NCI-H2081 treated with DMSO at 0.1 percent for 48 hours (cell line): ENCODE measurements at regions not wholly inside any gene's neighbourhood (a gene's known extent, or its start where the extent isn't known, plus 50 kb on each side); places are given as distances from the start of the nearest gene placed in this dataset.

ENCODE experiments used
- DNase-seq: peaks from one replicate; lab custom pipeline; 2025; lab: John Stamatoyannopoulos, UW

DNA sequence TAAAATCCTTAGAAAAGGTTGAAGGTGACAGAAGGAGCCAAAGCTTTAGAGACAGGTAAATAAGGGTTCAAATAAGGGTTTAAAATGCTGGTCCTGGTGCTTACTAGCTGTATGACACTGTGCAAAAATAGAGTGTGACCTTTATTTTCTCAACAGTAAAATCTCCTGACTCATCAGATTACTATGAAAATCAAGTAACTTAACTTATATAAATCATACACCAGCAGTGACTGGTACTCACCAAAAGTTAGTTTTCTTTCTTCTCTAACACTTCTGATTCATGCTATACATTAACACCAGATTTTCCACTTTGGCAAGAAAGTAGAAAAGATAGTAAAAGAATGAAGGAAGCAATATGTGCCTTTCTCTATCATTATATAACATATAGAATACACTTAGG, 205.9 kb upstream of the GBE1 start:
- DNase-seq: no peak

DNA sequence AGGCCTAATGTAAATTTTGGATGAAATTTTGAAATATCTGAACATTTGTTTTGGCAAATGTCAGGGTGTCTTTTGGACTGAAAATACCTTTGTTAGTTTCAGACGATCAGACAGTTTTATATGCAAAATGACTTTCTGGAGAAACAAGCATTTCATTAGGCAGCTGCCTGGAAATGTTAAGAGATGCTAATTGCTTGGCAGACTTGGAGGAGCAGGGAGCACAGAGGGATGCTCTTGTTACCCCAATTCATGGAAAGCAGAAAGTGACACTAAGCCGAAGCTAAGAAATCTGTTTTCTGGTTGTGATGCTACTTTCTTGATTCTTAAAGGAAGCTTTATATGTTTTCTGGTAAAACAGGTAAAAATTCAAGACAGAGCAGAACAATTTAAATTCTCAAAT, 204.3 kb upstream of the GBE1 start:
- DNase-seq: no peak

DNA sequence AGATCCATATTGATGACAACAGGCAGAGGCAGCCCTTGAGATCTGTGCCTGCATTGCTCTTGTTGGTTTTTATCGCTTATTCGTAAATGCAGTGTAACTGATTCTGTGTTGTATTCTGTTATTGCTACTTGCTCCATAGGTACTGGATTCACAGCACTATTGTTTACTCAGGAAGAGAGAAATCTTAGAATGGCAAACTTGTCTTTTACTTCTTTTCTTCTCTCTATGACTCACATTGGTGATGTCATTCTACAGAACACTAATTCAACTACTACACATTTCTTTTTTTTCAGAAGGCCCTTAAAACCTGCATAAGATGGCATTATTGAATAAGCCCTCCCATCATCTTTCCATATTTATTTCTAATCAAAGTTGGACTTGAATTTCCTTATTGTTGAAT, 201.0 kb upstream of the GBE1 start:
- no peak for DNase-seq

DNA sequence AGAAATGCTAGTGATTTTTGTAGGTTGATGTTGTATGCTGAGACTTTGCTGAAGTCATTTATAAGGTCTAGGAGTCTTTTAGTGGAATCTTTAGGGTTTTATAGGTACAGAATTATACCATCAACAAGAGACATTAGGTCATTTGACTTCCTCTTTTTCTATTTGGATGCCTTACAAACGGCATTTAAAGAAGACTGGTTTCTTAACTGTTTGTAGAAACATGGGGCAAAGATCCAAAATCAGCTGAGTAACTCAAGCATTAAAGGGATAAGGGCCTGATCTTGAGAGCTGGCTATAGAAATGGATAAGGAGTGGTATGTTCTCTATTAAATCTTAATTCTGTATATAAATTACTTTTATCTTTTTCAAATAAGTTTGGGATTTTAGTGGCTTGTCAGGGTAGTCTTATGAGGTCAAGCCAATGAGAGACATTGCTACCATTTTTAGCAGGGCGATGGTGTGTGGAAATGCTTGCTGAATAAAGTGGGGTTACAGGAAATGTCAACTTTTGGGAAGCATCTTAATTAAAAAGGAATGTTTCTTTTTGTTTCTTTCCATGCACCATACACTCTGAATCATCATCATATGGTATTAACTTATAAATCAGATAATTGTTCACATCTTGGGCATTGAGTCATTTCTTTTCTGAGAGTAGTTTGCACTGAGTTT, 197.7 kb upstream of the GBE1 start:
- DNase-seq: no peak

DNA sequence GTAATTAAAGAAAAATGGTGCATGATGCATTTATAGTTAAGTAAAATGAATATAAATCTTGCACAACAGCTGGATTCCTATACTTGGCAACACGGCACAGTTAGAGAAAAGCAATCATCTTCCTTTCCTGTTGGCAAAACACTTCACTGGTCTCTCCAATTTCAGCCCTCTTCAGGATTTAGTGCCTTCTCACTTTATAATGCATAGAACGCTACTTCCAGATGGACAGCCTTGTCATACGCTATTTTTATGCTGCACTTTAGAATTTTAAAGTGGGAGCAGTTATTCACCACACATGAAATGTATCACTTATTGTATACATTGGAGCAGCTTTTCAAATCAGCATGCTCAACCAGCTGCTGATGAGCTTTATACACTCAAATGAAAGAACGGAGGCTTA, 194.4 kb upstream of the GBE1 start:
- DNase-seq: no peak

DNA sequence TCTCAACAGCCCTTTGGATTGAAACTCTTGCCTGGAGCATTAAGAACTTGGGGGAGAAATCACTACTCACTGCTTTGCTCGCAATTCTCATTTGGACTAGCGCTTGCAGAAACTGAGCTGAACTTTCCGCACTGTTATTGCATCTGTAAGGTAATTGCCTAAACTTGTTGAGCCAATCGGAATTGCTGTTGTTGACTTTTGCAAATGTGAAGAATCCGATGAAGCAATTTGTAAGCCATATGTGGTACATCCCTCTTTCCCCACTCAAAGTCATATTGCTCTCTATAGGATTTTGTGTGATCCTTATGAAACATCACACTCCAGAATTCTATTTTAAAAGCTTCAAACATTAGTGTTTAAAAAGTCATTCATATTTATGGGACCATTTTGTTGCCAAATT, 191.7 kb upstream of the GBE1 start:
- DNase-seq: no peak

DNA sequence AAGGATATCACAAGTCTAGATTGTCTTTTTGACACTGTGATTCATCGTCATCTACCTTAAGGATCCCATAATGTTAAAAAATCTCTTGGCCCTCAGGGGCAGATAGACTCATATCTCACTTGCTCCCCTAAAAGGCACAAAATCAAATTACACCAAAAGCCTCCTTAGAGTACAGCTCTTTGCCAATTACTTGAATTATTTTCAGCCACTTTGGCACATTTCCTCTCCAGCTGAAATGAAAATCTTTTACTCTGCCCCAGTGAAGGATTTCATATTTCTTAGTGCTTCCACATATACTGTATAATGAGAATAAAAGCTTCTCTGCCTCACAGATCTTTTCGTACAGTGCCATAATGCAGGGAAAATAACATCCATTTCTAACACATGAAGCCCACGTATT, 190.7 kb upstream of the GBE1 start:
- DNase-seq: no peak

DNA sequence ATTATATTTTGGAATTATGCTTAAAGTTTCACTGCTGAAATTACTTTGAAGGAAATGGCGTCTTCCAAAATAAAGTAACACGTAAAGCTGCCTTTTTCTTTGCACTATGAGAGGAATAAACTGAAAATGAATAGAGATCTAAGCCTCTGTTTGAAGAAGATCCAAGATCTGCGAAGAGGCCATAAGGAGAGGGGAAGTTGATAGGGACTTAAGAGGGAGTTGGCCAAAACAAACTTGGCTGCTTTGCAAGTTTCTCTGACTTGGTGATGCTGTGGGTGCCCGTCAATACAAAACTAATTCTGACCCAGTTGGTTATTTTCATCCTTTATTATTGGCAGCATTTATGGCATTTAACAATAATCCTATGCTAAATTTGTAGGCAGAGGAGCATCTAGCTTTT, 190.2 kb upstream of the GBE1 start:
- DNase-seq: no peak

DNA sequence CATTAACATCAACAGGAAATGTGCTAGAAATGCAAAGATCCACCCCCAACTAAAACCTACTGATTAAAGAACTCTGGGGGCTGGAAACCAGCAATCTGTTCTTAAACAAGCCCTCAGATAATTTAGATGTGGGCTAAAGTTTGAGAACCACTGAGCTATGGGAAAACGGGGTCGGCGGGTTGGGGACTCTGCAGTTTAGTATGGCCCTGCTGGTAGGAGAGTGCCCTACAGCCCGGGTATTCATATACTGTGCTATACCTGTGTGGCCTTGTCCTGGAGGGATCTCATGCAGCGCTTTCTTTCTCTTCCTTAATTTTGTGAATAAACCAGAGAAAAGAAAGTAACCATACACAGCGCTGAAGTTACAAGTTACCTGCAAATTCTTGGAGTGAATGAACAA, 189.7 kb upstream of the GBE1 start:
- DNase-seq: no peak

DNA sequence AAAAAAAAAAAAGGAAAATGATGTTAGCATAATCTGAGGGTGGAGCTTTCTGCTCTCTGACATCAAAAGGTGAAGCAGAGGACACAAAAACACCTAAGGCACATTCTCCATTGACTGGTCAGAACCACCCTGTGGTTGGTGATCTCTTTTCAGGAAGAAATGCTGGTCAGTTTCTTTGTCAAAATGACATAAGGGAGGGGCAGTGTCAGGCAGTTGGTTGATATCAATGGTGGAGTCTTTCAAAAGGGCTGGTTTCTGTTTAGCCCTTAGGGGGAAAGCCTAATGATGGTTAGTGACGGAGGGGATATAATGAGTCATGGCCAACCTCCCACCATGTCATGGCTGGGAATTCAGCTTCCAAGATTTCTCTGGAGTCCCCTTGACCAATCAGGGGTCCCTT, 185.9 kb upstream of the GBE1 start:
- DNase-seq: no peak

DNA sequence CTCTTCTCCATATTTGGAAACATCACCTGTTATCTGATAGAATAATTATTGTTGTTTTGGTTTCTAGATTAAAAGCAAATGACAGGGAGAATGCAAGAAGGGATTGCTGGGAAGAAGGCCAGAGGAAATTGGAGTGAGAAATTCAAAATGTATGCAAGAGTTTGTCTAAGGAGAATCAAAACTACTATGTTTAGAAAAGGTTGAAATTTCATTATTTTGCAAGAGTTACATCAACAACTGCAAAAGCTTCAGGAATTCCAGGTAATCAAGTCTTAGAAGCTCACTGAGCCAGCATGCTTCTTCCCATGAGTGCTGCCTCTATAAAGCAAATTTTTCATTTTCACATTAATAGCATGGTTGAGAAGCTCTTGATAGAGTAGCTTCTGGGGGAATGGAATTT, 177.2 kb upstream of the GBE1 start:
- DNase-seq: no peak

DNA sequence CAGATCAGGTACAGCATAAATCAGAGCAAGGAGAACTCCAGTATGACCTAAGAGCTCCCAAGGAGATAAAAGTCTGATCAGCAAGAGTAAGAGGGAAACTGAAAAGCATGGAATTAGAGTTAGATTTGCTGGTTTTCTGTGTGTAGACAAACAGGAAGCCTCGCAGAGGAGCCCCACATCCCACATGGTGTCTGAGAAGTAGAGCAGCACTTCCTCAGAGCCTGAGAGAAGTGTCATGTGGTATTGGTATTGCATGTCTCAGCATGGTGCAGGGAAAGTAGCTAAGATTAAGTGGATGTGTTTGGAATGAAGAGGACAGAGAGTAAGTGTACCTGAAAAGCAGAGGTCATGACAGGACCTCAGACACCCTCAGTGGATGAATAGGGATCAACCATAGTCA, 175.4 kb upstream of the GBE1 start:
- no peak for DNase-seq

DNA sequence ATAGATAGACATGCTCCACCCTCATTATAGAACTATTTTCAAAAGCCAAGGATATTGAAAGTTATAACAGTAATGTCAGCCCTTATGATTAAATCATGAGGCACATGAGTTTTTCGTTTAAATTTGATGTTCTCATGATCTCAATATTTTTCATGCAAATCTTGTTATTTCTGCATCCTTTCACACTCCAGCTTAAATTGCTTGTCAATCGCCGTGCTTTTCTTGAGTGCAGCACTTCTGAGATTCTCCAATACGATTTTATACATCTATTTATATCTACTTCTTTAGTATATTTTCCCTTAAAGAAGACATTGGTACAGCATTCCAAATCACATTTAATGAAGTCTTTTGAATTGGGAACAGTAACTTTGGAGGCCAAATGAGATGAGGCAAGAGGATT, 171.2 kb upstream of the GBE1 start:
- no peak for DNase-seq

DNA sequence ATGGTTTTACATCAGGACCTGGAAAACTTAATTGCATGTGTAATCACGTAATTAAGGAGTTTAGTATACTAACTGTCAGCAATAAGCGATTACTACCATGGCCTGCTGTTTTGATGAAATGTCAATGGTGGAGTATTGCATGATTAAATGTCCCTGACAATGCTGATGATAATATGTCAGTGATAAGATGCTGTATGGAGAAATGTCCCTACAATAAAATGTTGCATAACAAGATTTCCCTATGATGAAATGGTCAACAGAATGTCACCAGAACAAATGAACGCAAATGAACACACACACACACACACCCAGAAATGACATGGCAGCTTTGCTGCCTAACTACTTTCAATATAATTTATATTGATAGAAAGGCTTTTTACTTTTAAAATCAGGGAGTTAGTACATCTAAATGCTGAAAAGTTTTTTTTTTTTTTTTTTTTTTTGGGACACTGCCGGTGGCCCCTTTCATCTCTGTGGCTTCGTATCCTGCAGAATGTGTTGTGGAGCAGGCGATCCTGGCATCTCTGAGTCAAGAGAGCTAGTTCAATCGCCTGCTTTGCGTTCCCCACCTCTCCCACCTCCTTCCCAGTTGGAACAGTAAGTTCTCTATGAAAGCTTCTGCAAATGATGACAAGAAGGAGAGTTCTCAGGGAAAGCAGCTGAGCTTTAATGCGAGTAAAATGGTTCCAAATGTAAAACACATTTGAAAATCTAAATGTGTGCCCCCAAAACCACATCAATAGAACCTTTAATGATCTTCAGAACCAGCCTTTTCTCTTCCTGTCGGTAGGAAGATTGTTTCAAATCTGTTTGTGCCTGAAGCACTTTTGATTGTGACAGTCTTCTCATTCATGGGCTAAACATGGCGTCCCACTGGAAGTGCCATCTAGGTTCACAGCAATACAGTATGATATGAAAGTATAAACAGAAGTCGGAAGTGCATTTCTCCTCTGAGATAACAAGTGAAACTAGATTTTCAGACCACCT, 170.1 kb upstream of the GBE1 start:
- DNase-seq: no peak

DNA sequence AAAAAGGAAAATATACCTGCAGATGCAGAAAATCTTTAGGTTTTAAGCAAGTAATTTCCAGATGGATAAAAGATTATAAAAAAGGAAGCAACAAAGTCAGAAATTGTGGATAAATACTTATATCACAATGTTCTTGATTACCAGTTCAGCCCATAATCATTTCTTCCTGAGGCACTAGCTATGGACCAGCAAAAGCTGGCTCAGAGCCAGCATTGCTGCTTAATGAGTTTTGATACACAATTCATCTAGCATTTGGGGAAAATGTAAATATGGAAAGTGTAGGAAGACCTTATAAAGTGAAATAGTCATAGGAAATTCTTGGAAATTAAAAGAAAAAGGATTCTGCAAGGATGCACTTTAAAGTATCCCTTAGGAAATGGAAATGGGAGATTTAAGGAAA, 168.3 kb upstream of the GBE1 start:
- no peak for DNase-seq

DNA sequence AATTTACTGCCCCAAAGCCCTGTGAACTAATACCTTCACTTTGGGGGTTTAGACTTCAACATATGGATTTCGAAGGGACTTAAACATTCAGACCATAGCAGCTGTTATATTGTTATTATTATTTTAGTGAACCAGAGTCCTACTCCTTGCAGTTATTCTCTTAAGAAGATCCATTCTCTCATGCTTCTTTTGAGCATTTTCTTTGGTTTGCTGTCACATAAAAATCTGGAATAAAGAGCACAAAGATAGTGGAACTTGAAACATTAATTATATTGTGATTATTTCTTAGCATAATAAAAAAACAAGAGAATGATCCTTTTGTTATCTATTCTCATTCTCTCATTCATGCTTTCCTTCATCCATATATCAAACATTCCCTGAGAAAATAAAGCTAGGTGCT, 166.4 kb upstream of the GBE1 start:
- DNase-seq: no peak

DNA sequence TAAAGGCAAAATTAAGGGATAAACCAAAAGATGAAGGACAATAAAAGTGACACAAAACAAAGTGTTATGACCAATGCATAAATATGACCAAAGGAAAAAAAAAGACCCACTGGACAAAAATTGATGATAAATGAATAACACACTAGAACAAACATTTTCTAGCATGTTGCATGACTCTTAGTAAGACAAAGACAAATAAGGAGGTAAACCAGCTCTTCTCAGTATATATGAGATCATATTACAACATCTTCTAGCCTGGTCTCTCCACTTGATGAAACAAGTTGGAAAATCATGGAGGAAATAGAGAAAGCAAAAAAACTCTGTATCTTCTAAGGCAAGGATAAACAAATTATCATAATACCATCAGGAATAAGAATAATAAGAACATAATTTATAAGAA, 163.9 kb upstream of the GBE1 start:
- DNase-seq: no peak

DNA sequence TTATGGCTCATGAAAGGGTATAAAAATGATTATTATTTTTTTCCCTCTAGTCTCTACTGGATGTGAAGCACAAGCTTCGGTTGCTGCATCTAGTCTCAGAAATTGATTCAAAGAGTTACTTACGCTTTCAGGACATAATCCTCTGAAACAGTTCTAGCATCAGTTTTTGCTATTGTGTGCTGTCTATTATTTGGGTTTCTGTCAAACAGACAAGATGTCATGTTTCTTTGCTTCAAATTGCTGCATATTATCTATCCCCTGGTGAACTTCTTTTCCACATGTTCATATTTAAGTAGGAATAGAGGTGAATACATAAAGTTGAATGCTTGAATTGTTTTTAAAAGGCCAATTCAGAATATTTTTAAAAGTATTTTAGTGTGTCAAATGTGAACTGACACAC, 161.6 kb upstream of the GBE1 start:
- no peak for DNase-seq

DNA sequence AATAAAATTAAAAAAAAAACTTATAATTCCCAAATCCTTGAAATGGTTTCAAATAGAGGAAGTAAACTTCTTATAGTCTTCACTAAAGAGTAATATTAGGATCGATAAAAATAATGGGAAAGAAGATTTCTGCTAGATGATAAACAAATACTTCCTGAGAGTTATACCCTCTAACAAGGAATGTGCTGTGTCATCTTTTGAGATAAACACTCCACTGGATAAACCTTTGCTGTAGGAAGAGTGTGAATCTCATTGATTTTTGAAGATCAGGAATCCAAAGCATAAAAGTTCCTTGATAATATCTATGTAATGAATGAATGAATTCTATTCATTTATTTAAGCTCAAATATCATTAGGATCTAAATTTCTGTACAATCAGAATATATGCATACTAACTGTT, 161.0 kb upstream of the GBE1 start:
- no peak for DNase-seq

DNA sequence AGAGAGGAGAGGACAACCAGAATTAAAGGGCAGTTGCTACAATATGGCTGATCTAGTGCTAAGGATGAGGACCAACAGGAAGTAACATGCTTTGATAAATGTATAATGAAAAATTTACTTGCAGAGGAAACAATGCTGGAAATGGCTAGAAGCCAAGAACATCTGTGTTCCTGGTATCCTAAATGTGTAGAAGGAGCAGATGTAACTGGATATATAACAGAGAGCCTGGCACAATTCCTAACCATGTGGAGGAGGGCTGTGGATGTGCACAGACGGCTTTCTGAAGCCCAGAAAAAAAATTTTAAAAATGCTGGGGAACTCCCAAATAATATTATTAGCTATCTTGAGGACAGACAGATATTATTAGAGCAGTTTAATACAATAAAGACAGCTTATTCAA, 159.4 kb upstream of the GBE1 start:
- DNase-seq: no peak

DNA sequence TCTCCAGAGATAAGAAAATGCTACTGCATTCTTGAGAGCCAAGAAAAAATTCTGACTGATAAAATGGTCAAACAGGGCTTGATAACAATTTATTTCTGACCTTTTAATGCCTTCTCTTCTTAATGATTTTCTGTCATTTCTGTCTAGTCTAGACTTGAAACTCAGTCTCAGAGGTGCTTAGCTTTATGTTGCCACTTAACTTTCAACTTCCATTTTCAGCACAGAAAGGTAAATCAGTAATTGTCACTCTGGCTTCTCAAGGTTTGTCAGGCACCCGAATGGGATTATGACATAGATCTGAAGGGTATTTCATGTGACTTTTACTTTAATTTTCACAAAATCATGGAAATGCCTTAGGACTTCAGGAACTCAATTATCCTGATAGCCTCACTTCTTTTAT, 155.4 kb upstream of the GBE1 start:
- no peak for DNase-seq

DNA sequence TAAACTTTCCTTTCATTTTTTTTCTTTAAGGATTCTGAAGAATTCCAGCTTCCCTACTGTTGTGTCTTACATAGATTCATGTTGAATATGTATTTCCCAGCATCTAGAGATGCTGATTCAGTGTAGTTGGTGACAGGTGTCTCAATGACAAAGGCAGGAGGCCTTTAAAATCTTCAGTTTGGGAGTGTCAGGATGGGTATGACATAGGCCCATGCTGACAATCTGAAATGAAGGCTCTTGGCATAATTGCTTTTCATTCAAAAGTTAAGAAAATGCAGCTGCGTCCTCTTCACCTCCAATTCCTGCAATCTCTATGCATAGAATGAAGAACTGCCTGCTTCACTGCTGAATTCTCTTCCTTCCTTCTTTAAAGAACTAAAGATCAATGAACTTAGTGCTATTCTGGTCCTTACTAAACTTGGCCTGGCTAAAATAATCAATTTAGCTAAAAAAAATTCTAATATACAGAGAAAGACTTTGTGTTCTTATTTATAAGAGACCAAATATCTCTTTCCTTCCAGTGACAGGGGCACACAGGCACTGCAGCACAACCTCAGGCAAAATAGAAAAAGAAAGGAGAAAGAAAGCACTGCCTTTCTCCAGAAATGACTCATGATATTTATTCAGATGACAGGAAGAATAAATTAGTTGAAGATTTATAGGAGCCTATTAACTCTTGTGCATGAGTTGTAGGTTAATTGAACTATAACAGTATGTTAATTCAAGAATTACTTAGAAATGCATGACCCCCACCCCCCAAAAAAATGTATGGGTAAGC, 152.6 kb upstream of the GBE1 start:
- DNase-seq: no peak

DNA sequence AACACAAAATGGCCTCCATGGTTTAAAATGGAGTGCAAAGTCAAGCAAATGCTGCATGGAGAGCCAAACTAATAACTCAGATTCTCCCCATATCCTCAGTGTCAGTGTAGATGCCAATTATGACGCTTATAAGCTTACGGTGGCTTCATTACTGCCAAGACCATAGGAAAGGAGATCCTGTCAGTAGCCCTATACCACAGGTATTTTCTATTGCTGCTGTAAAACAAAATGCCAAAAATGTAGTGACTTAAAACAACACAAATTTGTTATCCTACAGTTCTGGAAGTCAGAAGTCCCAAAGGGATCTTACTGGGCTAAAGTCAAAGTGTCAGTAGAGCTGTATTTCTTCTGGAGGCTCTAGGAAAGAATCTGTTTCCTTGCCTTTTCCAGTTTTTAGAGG, 149.8 kb upstream of the GBE1 start:
- DNase-seq: no peak
